Astrocyte of the spinal cord (primary cell): ENCODE measurements at regions not wholly inside any gene's neighbourhood (a gene's known extent, or its start where the extent isn't known, plus 50 kb on each side); places are given as distances from the start of the nearest gene placed in this dataset.
A peak's percentile ranks its signal among the peaks of the same experiment; 100 is the strongest.

Source experiments
- DNase-seq: peaks from one replicate; pipeline ENCODE4 v3.0.0; 2011; ENCODE audit warnings: low read depth, low spot score
- H3K4me3 ChIP-seq: 2 replicates; pipeline ENCODE4 v1.5.1; 2011; ENCODE audit warnings: low read depth, mild to moderate bottlenecking, low read length, moderate library complexity
- CTCF ChIP-seq: IDR thresholded peaks from 2 replicates; pipeline ENCODE4 v1.5.1; 2012; ENCODE audit warnings: low read depth, mild to moderate bottlenecking, low read length, inconsistent platforms
- in situ Hi-C: cut with HindIII; loops from 2 replicates; pipeline ENCODE4 v1.10.0; 2017; ENCODE audit warnings: low sequenced_read_pairs

- no peak for DNase-seq
- TF ChIP-seq CTCF: no peak
- H3K4me3 ChIP-seq: no peak overlapping the region
- in situ Hi-C loops: no loop called here
These were observed 1012.3 kb downstream of the ZPLD1 start for GRCh38 chr3:103446953-103447629.

GRCh38 chr3:103453152-103453551 lies 1018.3 kb downstream of the ZPLD1 start:
- no peak for DNase-seq

GRCh38 chr3:103459815-103460214 lies 1025.0 kb downstream of the ZPLD1 start:
- H3K4me3 ChIP-seq: no peak overlapping the region
- no peak for TF ChIP-seq CTCF
- in situ Hi-C loops: no loop called here
- no peak for DNase-seq

More at GRCh38 chr3:103453152-103453551, 1018.3 kb downstream of the ZPLD1 start:
- TF ChIP-seq CTCF: no peak
- no peak overlapping the region for H3K4me3 ChIP-seq
- in situ Hi-C loops: no loop called here

GRCh38 chr3:103470498-103470897 lies 1035.7 kb downstream of the ZPLD1 start:
- no peak for TF ChIP-seq CTCF
- in situ Hi-C loops: no loop called here
- H3K4me3 ChIP-seq: no peak overlapping the region
- no peak for DNase-seq

- peak; percentile 37 for DNase-seq
- in situ Hi-C loops: no loop called here
- no peak overlapping the region for H3K4me3 ChIP-seq
- TF ChIP-seq CTCF: no peak
These were observed 1059.2 kb downstream of the ZPLD1 start for GRCh38 chr3:103494011-103494410.

- in situ Hi-C loops: no loop called here
- TF ChIP-seq CTCF: no peak
- no peak overlapping the region for H3K4me3 ChIP-seq
- DNase-seq: no peak
These were observed 1059.7 kb downstream of the ZPLD1 start for GRCh38 chr3:103494512-103494911.
